ENCODE measurements at regions not wholly inside any gene's neighbourhood (a gene's known extent, or its start where the extent isn't known, plus 50 kb on each side); places are given as distances from the start of the nearest gene placed in this dataset.

GRCh38 chr2:238584617-238585016 is 157.9 kb downstream of the ASB1 start:
- no peak for TF ChIP-seq EZH2phosphoT487 (IDR thresholded peaks at IDR 0.05; ENCODE audit: insufficient read depth, low read depth)
- no peak for TF ChIP-seq EZH2 (IDR thresholded peaks at IDR 0.05; ENCODE audit: insufficient read depth, poor library complexity, severe bottlenecking)

All from GM23248 (cell line).